ENCODE measurements at regions not wholly inside any gene's neighbourhood (a gene's known extent, or its start where the extent isn't known, plus 50 kb on each side); places are given as distances from the start of the nearest gene placed in this dataset.
"Not testable (repeated sequence)": the region's sequence is repeated elsewhere in the genome, so short reads cannot be mapped to it uniquely, and the experiment has no call there.

DNA sequence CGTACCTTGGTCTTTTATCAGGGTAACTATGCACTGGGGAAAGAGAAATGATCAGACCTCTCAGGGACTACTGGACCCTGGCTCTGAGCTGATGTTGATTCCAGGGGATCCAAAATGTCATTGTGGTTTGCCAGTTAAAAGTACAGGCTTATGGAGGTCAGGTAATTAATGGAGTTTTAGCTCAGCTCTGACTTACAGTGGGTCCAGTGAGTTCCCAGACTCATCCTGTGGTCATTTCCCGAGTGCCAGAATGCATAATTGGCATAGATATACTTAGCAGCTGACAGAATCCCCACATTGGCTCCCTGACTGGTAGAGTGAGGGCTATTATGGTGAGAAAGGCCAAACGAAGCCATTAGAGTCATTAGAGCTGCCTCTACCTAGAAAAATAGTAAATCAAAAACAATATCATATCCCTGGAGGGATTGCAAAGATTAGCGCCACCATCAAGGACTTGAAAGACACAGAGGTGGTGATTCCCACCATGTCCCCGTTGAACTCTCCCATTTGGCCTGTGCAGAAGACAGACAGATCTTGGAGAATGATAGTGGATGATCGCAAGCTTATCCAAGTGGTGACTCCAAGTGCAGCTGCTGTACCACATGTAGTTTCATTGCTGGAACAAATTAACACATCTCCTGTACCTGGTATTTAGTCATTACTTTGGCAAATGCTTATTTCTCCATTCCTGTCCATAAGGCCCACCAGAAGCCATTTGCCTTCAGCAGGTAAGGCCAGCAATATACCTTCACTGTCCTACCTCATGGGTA is 152.4 kb downstream of the THBS2 start:
- Histone ChIP-seq H3K27me3 (ENCODE audit: control insufficient read depth, insufficient read depth, low read length) (no peaks in the 10 kb centered on the region), H3K9me3 (ENCODE audit: control insufficient read depth, low read depth, low read length) (no peaks in the 10 kb centered on the region), H3K4me3 (ENCODE audit: low read length) (no peak overlapping the region), H3K27ac (ENCODE audit: low read length) (no peak overlapping the region), H3K4me1 (ENCODE audit: control insufficient read depth, insufficient read depth, low read length) (no peaks in the 10 kb centered on the region), H3K36me3 (ENCODE audit: control insufficient read depth, insufficient read depth, low read length) (no peaks in the 10 kb centered on the region)
- DNase-seq: no peak
- no CpG with 5 or more reads among the region's 6 CpGs for WGBS (ENCODE audit: insufficient coverage, low lambda C conversion rate)

GRCh38 chr6:169099411-169100202 is 154.0 kb downstream of the THBS2 start:
- WGBS (ENCODE audit: insufficient coverage, low lambda C conversion rate): no CpG with 5 or more reads among the region's 5 CpGs
- no peaks in the 10 kb centered on the region for H3K27me3 ChIP-seq (ENCODE audit: control insufficient read depth, insufficient read depth, low read length)
- no peaks in the 10 kb centered on the region for H3K4me1 ChIP-seq (ENCODE audit: control insufficient read depth, insufficient read depth, low read length)
- no peak overlapping the region for H3K4me3 ChIP-seq (ENCODE audit: low read length)
- DNase-seq: no peak
- H3K9me3 ChIP-seq (ENCODE audit: control insufficient read depth, low read depth, low read length): no peaks in the 10 kb centered on the region
- no peaks in the 10 kb centered on the region for H3K36me3 ChIP-seq (ENCODE audit: control insufficient read depth, insufficient read depth, low read length)
- no peak overlapping the region for H3K27ac ChIP-seq (ENCODE audit: low read length)

GRCh38 chr6:169098651-169099050 is 155.0 kb downstream of the THBS2 start:
- H3K9me3 ChIP-seq (ENCODE audit: control insufficient read depth, low read depth, low read length); H3K4me1 ChIP-seq (ENCODE audit: control insufficient read depth, insufficient read depth, low read length); H3K4me3 ChIP-seq (ENCODE audit: low read length); DNase-seq; H3K27ac ChIP-seq (ENCODE audit: low read length); H3K36me3 ChIP-seq (ENCODE audit: control insufficient read depth, insufficient read depth, low read length); H3K27me3 ChIP-seq (ENCODE audit: control insufficient read depth, insufficient read depth, low read length): not testable (repeated sequence)
- WGBS (ENCODE audit: insufficient coverage, low lambda C conversion rate): no CpG with 5 or more reads among the region's 2 CpGs

GRCh38 chr6:169098116-169098515 is 155.5 kb downstream of the THBS2 start:
- no peak for DNase-seq
- Histone ChIP-seq H3K9me3 (ENCODE audit: control insufficient read depth, low read depth, low read length) (no peaks in the 10 kb centered on the region), H3K27me3 (ENCODE audit: control insufficient read depth, insufficient read depth, low read length) (no peaks in the 10 kb centered on the region), H3K4me1 (ENCODE audit: control insufficient read depth, insufficient read depth, low read length) (no peaks in the 10 kb centered on the region), H3K27ac (ENCODE audit: low read length) (no peak overlapping the region), H3K36me3 (ENCODE audit: control insufficient read depth, insufficient read depth, low read length) (no peaks in the 10 kb centered on the region), H3K4me3 (ENCODE audit: low read length) (no peak overlapping the region)
- no CpG with 5 or more reads among the region's 1 CpG for WGBS (ENCODE audit: insufficient coverage, low lambda C conversion rate)

- Histone ChIP-seq H3K9me3 (ENCODE audit: control insufficient read depth, low read depth, low read length) (no peaks in the 10 kb centered on the region), H3K27me3 (ENCODE audit: control insufficient read depth, insufficient read depth, low read length) (no peaks in the 10 kb centered on the region), H3K4me1 (ENCODE audit: control insufficient read depth, insufficient read depth, low read length) (no peaks in the 10 kb centered on the region), H3K4me3 (ENCODE audit: low read length) (no peak overlapping the region), H3K36me3 (ENCODE audit: control insufficient read depth, insufficient read depth, low read length) (no peaks in the 10 kb centered on the region), H3K27ac (ENCODE audit: low read length) (no peak overlapping the region)
- DNase-seq: no peak
- WGBS (ENCODE audit: insufficient coverage, low lambda C conversion rate): 100% methylated on average over 1 of the region's 11 CpGs
Measured at GRCh38 chr6:169097381-169097959, 156.2 kb downstream of the THBS2 start.

GRCh38 chr6:169096388-169096787 is 157.3 kb downstream of the THBS2 start:
- H3K27ac ChIP-seq (ENCODE audit: low read length): no peak overlapping the region
- no peaks in the 10 kb centered on the region for H3K9me3 ChIP-seq (ENCODE audit: control insufficient read depth, low read depth, low read length)
- no peak for DNase-seq
- H3K36me3 ChIP-seq (ENCODE audit: control insufficient read depth, insufficient read depth, low read length): no peaks in the 10 kb centered on the region
- H3K27me3 ChIP-seq (ENCODE audit: control insufficient read depth, insufficient read depth, low read length): no peaks in the 10 kb centered on the region
- H3K4me3 ChIP-seq (ENCODE audit: low read length): no peak overlapping the region
- WGBS (ENCODE audit: insufficient coverage, low lambda C conversion rate): 65% methylated on average over 2 of the region's 5 CpGs
- H3K4me1 ChIP-seq (ENCODE audit: control insufficient read depth, insufficient read depth, low read length): no peaks in the 10 kb centered on the region

- H3K9me3 ChIP-seq (ENCODE audit: control insufficient read depth, low read depth, low read length): peaks cover 2% of the 10 kb centered on the region
- H3K27ac ChIP-seq (ENCODE audit: low read length): no peak overlapping the region
- no peaks in the 10 kb centered on the region for H3K4me1 ChIP-seq (ENCODE audit: control insufficient read depth, insufficient read depth, low read length)
- no peak overlapping the region for H3K4me3 ChIP-seq (ENCODE audit: low read length)
- WGBS (ENCODE audit: insufficient coverage, low lambda C conversion rate): no CpG with 5 or more reads among the region's 12 CpGs
- no peaks in the 10 kb centered on the region for H3K27me3 ChIP-seq (ENCODE audit: control insufficient read depth, insufficient read depth, low read length)
- no peaks in the 10 kb centered on the region for H3K36me3 ChIP-seq (ENCODE audit: control insufficient read depth, insufficient read depth, low read length)
- no peak for DNase-seq
Measured at GRCh38 chr6:169095153-169095552, 158.5 kb downstream of the THBS2 start.

DNA sequence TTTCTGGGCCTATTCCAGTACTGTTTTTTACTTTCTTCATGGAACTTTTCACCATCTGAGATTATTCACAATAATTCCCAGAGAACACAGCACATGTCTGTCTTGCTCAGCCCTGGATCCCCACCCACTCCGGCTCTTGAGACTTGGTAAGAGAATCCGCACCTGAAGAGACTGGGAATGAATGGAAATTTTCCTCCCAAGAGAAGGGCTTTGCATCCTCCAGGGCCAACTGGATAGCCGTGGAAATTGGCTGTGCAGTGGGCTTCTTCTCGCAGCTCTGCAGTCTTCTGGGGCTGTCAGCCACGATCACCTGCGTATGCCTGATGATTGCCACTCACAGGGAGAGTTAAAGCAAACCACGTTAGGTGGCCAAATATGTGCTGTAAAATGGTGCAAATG is 159.1 kb downstream of the THBS2 start:
- WGBS (ENCODE audit: insufficient coverage, low lambda C conversion rate): no CpG with 5 or more reads among the region's 7 CpGs
- Histone ChIP-seq H3K36me3 (ENCODE audit: control insufficient read depth, insufficient read depth, low read length) (no peaks in the 10 kb centered on the region), H3K4me3 (ENCODE audit: low read length) (no peak overlapping the region), H3K9me3 (ENCODE audit: control insufficient read depth, low read depth, low read length) (peaks cover 2% of the 10 kb centered on the region), H3K27ac (ENCODE audit: low read length) (no peak overlapping the region), H3K27me3 (ENCODE audit: control insufficient read depth, insufficient read depth, low read length) (no peaks in the 10 kb centered on the region), H3K4me1 (ENCODE audit: control insufficient read depth, insufficient read depth, low read length) (no peaks in the 10 kb centered on the region)
- no peak for DNase-seq

GRCh38 chr6:169093770-169094551 is 159.7 kb downstream of the THBS2 start:
- H3K4me3 ChIP-seq (ENCODE audit: low read length): no peak overlapping the region
- H3K9me3 ChIP-seq (ENCODE audit: control insufficient read depth, low read depth, low read length): peaks cover 2% of the 10 kb centered on the region
- H3K27me3 ChIP-seq (ENCODE audit: control insufficient read depth, insufficient read depth, low read length): no peaks in the 10 kb centered on the region
- H3K36me3 ChIP-seq (ENCODE audit: control insufficient read depth, insufficient read depth, low read length): no peaks in the 10 kb centered on the region
- H3K4me1 ChIP-seq (ENCODE audit: control insufficient read depth, insufficient read depth, low read length): no peaks in the 10 kb centered on the region
- WGBS (ENCODE audit: insufficient coverage, low lambda C conversion rate): 100% methylated on average over 1 of the region's 16 CpGs
- no peak for DNase-seq
- H3K27ac ChIP-seq (ENCODE audit: low read length): no peak overlapping the region

DNA sequence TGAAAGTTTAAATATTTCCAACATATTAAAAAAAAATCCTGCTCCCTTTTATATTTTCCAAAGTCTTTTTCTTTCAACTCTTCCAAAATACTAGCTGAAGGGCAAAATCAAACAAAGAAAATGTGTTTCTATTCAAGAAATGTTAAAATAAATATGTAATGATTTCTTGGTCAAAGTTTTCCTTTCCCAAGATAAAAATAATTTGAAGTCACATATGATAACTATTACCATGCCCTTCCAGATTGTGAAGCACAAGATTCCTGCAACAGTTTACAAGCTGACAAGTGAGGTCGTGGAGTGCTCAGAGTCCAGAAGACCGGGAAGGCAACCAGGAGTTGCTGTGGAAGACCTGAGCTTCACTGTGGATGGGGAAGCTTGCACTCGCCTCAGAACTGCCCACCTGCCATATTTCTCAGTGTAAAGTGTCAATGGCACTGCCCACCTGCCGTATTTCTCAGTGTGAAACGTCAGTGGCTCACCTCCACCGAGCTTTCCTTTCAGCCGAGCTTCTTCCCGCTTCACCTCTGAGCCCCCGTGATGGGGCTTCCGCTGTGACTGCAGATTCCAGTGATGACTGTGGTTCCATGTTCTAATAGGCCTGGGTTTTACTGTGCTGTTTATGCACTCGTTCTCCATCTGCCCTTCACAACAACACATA is 160.5 kb downstream of the THBS2 start:
- no CpG with 5 or more reads among the region's 11 CpGs for WGBS (ENCODE audit: insufficient coverage, low lambda C conversion rate)
- Histone ChIP-seq H3K9me3 (ENCODE audit: control insufficient read depth, low read depth, low read length) (peaks cover 2% of the 10 kb centered on the region), H3K27me3 (ENCODE audit: control insufficient read depth, insufficient read depth, low read length) (no peaks in the 10 kb centered on the region), H3K4me1 (ENCODE audit: control insufficient read depth, insufficient read depth, low read length) (no peaks in the 10 kb centered on the region), H3K4me3 (ENCODE audit: low read length) (no peak overlapping the region), H3K36me3 (ENCODE audit: control insufficient read depth, insufficient read depth, low read length) (no peaks in the 10 kb centered on the region), H3K27ac (ENCODE audit: low read length) (no peak overlapping the region)
- DNase-seq: no peak
